CD14-positive monocyte (primary cell): ENCODE measurements at regions not wholly inside any gene's neighbourhood (a gene's known extent, or its start where the extent isn't known, plus 50 kb on each side); places are given as distances from the start of the nearest gene placed in this dataset.
"Not testable (repeated sequence)": the region's sequence is repeated elsewhere in the genome, so short reads cannot be mapped to it uniquely, and the experiment has no call there.

Experiments used
- DNase-seq, 3 donors: peaks; one replicate each; pipeline ENCODE4 v3.0.0-alpha.2; 2011 to 2022
- H2AFZ ChIP-seq: 2 replicates; pipeline ENCODE4 v1.6.0; 2012; ENCODE audit warnings: mild to moderate bottlenecking, low read depth, low read length, inconsistent platforms; ENCODE audit not compliant: insufficient read depth, poor library complexity, severe bottlenecking
- H3K27ac ChIP-seq, 2 donors: 1 replicate in 1 of 2; 2 replicates in 1 of 2; pipeline ENCODE4 v1.5.1; 2012 to 2013; ENCODE audit warnings: low read length in 2 of 2, control low read depth in 1 of 2, inconsistent platforms in 1 of 2, low read depth in 1 of 2, mild to moderate bottlenecking in 1 of 2
- H3K27me3 ChIP-seq, 2 donors: one replicate each; pipeline versions ENCODE4 v1.6.0 to v1.6.1; 2011 to 2013; ENCODE audit warnings: low read length in 2 of 2; ENCODE audit not compliant: control insufficient read depth in 2 of 2, insufficient read depth in 2 of 2
- H3K36me3 ChIP-seq, 2 donors: replicated peaks in 1 of 2; 1 replicate in 1 of 2; 2 replicates in 1 of 2; pipeline versions ENCODE4 v1.5.1 to v1.6.1; 2012 to 2013; ENCODE audit warnings: low read length in 2 of 2, control low read depth in 1 of 2, inconsistent platforms in 1 of 2, mild to moderate bottlenecking in 1 of 2; ENCODE audit not compliant: insufficient read depth in 2 of 2, control insufficient read depth in 1 of 2
- H3K4me1 ChIP-seq, 2 donors: 1 replicate in 1 of 2; 2 replicates in 1 of 2; pipeline versions ENCODE4 v1.5.1 to v1.6.1; 2012 to 2013; ENCODE audit warnings: low read length in 2 of 2, control low read depth in 1 of 2, inconsistent platforms in 1 of 2, mild to moderate bottlenecking in 1 of 2, moderate library complexity in 1 of 2; ENCODE audit not compliant: insufficient read depth in 2 of 2, control insufficient read depth in 1 of 2
- H3K4me2 ChIP-seq: replicated peaks from 2 replicates; pipeline ENCODE3; 2012; ENCODE audit warnings: low read length, moderate library complexity, mild to moderate bottlenecking; ENCODE audit not compliant: poor library complexity, severe bottlenecking; ENCODE audit errors: extremely low read depth
- H3K4me3 ChIP-seq, 3 experiments: fragments of 200-600 bp in 1 of 3; sonication (generic) in 1 of 3; replicated peaks in 1 of 3; 1 replicate in 2 of 3; 2 replicates in 1 of 3; pipeline ENCODE4 v1.5.1; 2011 to 2013; ENCODE audit warnings: low read length in 3 of 3, mild to moderate bottlenecking in 3 of 3, control low read depth in 2 of 3, low read depth in 2 of 3, inconsistent platforms in 1 of 3, moderate library complexity in 1 of 3
- H3K79me2 ChIP-seq: 2 replicates; pipeline ENCODE4 v1.6.0; 2012; ENCODE audit warnings: mild to moderate bottlenecking, control low read depth, inconsistent platforms, low read length, moderate library complexity; ENCODE audit not compliant: insufficient read depth
- H3K9ac ChIP-seq: 2 replicates; pipeline ENCODE4 v1.6.0; 2017; ENCODE audit warnings: low read length, mild to moderate bottlenecking; ENCODE audit not compliant: insufficient read depth, poor library complexity, severe bottlenecking
- H3K9me3 ChIP-seq, 2 donors: replicated peaks in 1 of 2; 1 replicate in 1 of 2; 2 replicates in 1 of 2; pipeline versions ENCODE4 v1.5.1 to v1.6.1; 2012 to 2013; ENCODE audit warnings: low read length in 2 of 2, control low read depth in 1 of 2; ENCODE audit not compliant: control insufficient read depth in 1 of 2, insufficient read depth in 1 of 2
- H4K20me1 ChIP-seq: 2 replicates; pipeline ENCODE4 v1.6.0; 2012; ENCODE audit warnings: mild to moderate bottlenecking, low read length, control low read depth, moderate library complexity; ENCODE audit not compliant: insufficient read depth
- H3K27ac Mint-ChIP-seq, 7 donors: one replicate each; pipeline ENCODE4 v1.8.0; 2020; ENCODE audit warnings: mild to moderate bottlenecking in 7 of 7, mixed read lengths in 7 of 7, moderate library complexity in 6 of 7, inconsistent platforms in 2 of 7
- H3K27me3 Mint-ChIP-seq, 3 donors: one replicate each; pipeline ENCODE4 v1.8.0; 2021 to 2022; ENCODE audit warnings: low read depth in 3 of 3, mild to moderate bottlenecking in 3 of 3, mixed read lengths in 3 of 3, moderate library complexity in 3 of 3, inconsistent platforms in 1 of 3
- H3K36me3 Mint-ChIP-seq, 2 donors: one replicate each; pipeline ENCODE4 v1.8.0; 2020; ENCODE audit warnings: mixed read lengths in 2 of 2, inconsistent platforms in 1 of 2, mild to moderate bottlenecking in 1 of 2
- H3K4me1 Mint-ChIP-seq: one replicate; pipeline ENCODE4 v1.8.0; 2020; ENCODE audit warnings: mild to moderate bottlenecking, mixed read lengths
- H3K4me3 Mint-ChIP-seq, 2 donors: one replicate each; pipeline ENCODE4 v1.8.0; 2020; ENCODE audit warnings: mild to moderate bottlenecking in 2 of 2, mixed read lengths in 2 of 2, moderate library complexity in 1 of 2
- H3K9me3 Mint-ChIP-seq, 7 donors: one replicate each; pipeline ENCODE4 v1.8.0; 2020 to 2022; ENCODE audit warnings: mixed read lengths in 7 of 7, mild to moderate bottlenecking in 6 of 7, moderate library complexity in 6 of 7, inconsistent platforms in 2 of 7
- WGBS: methylation state at CpG from one replicate; pipeline ENCODE4 v1.1.5; 2013; ENCODE audit warnings: missing lambda C conversion rate; ENCODE audit not compliant: insufficient coverage; 5-methylcytosine and 5-hydroxymethylcytosine counted together
- intact Hi-C, 2 donors: fragments of 100-400 bp; cut with micrococcal nuclease; formaldehyde crosslinking; loops; one replicate each; pipeline versions ENCODE4 v1.15.0 to v1.15.1; 2023

DNA sequence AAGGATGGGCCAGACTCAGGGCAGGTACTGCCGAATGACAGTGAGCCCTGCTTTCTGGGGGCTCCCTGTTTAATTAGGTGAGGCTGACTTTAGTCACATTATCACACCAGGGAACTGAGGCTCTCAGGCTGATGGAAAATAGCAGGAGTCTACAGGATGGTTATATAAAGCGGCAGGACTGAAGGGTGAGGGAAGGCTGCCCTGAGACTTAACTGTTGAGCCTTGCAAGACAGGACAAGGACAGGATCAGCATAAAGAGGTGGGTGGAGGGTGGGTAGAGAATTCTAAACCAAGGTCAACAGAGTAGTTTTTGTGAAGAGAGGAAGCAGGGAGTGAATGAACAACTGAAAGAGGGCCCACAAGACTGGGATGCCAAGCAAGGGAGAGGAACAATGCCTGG is 330.1 kb downstream of the SPATA31A6 start:
- H3K4me3 ChIP-seq, H3K27ac Mint-ChIP-seq, H2AFZ ChIP-seq, H3K27me3 ChIP-seq, H3K4me1 Mint-ChIP-seq, H3K36me3 Mint-ChIP-seq, DNase-seq, H3K9me3 ChIP-seq, H3K9ac ChIP-seq, H3K9me3 Mint-ChIP-seq, H3K36me3 ChIP-seq, H4K20me1 ChIP-seq, H3K4me1 ChIP-seq, H3K4me3 Mint-ChIP-seq, H3K27ac ChIP-seq, H3K4me2 ChIP-seq, H3K27me3 Mint-ChIP-seq, H3K79me2 ChIP-seq, intact Hi-C loops: not testable (repeated sequence)
- no CpG with 5 or more reads among the region's 2 CpGs for WGBS

DNA sequence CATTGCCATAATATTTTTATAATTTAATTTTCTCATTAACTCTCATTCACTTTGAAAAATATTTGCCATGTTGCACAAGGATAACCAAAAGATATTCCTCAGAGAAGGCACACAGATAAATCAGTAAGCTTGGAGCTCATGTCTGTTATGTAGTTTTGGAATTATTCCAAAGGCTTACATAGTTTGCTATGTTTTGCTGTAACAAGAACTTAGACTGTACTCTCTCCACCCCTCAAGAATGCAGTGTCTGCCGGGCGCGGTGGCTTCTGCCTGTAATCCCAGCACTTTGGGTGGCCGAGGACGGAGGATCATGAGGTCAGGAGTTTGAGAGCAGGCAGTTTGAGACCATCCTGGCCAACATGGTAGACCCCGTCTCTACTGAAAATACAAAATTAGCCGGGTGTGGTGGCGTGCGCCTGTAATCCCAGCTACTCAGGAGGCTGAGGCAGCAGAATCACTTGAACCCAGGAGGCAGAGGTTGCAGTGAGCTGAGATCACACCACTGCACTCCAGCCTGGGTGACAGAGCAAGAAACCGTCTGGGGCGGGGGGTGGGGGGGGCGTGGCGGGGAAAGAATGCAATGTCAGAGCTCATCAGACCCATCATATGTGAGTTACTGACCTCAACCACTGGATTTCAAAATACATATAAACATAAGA is 351.0 kb downstream of the SPATA31A6 start:
- H3K4me2 ChIP-seq, DNase-seq, H3K79me2 ChIP-seq, H3K27me3 ChIP-seq, H3K9me3 ChIP-seq, H3K4me3 Mint-ChIP-seq, H3K36me3 Mint-ChIP-seq, intact Hi-C loops, H3K9me3 Mint-ChIP-seq, H3K27me3 Mint-ChIP-seq, H3K9ac ChIP-seq, H2AFZ ChIP-seq, H3K27ac Mint-ChIP-seq, H3K27ac ChIP-seq, H3K36me3 ChIP-seq, H3K4me3 ChIP-seq, H3K4me1 ChIP-seq, H3K4me1 Mint-ChIP-seq, H4K20me1 ChIP-seq: not testable (repeated sequence)
- no CpG with 5 or more reads among the region's 13 CpGs for WGBS

DNA sequence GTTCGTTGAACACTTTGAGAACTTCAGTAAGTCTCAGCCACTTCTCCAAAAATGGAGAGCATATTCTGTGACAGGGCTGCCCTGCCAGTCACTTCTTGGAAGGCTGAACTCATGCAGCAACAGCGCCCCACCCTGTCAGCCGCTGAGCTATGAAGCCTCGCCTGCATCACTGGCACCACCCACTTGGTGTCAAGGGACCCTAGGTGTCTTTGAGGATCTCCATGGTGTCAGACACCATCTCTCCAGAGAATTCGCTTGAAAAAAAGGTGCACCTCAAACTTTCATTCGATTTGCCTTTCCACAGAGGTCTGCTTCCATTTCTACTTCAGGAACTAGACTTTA is 351.5 kb downstream of the SPATA31A6 start:
- H3K27me3 Mint-ChIP-seq, H3K36me3 ChIP-seq, H3K27me3 ChIP-seq, H4K20me1 ChIP-seq, H3K4me3 ChIP-seq, H3K4me1 Mint-ChIP-seq, H2AFZ ChIP-seq, H3K27ac ChIP-seq, H3K9ac ChIP-seq, H3K36me3 Mint-ChIP-seq, H3K27ac Mint-ChIP-seq, H3K9me3 ChIP-seq, H3K4me1 ChIP-seq, H3K9me3 Mint-ChIP-seq, intact Hi-C loops, H3K4me2 ChIP-seq, H3K79me2 ChIP-seq, H3K4me3 Mint-ChIP-seq: not testable (repeated sequence)
- 41% methylated on average over 5 of the region's 6 CpGs for WGBS
- DNase-seq = peak in 1 of 3 donors; percentile 7
